Cardiac fibroblast (primary cell): ENCODE measurements at regions not wholly inside any gene's neighbourhood (a gene's known extent, or its start where the extent isn't known, plus 50 kb on each side); places are given as distances from the start of the nearest gene placed in this dataset.

ENCODE experiments used
- DNase-seq, 2 donors: peaks; one replicate each; pipeline versions ENCODE4 v3.0.0 to v3.0.0-alpha.2; 2010; ENCODE audit warnings: low read depth in 2 of 2
- H3K4me3 ChIP-seq, 2 donors: replicated peaks in 1 of 2; 1 replicate in 1 of 2; 2 replicates in 1 of 2; pipeline ENCODE4 v1.5.1; 2011; ENCODE audit warnings: low read depth in 2 of 2, low read length in 2 of 2, mild to moderate bottlenecking in 2 of 2, moderate library complexity in 1 of 2
- CTCF ChIP-seq: IDR thresholded peaks from one replicate; pipeline ENCODE4 v1.5.1; 2011; ENCODE audit warnings: low read depth, mild to moderate bottlenecking, low read length, inconsistent platforms

- no peak overlapping the region for H3K4me3 ChIP-seq
- DNase-seq = no peak
- TF ChIP-seq CTCF = no peak
Measured at GRCh38 chr11:81899156-81899555, 834.5 kb downstream of the FAM181B start.

GRCh38 chr11:81897639-81898038 lies 836.0 kb downstream of the FAM181B start:
- no peak for DNase-seq
- H3K4me3 ChIP-seq = no peak overlapping the region
- TF ChIP-seq CTCF = no peak

- DNase-seq = no peak
- TF ChIP-seq CTCF = no peak
- H3K4me3 ChIP-seq = no peak overlapping the region
Measured at GRCh38 chr11:81895258-81895657, 838.4 kb downstream of the FAM181B start.

- TF ChIP-seq CTCF = no peak
- H3K4me3 ChIP-seq = no peak overlapping the region
- DNase-seq = no peak
Measured at GRCh38 chr11:81892770-81893635, 840.7 kb downstream of the FAM181B start.

- peak in 1 of 2 donors; percentile 13 for DNase-seq
- TF ChIP-seq CTCF = no peak
Measured at GRCh38 chr11:81888391-81888790, 845.3 kb downstream of the FAM181B start.

GRCh38 chr11:81887671-81888070 lies 846.0 kb downstream of the FAM181B start:
- TF ChIP-seq CTCF = no peak
- H3K4me3 ChIP-seq = no peak overlapping the region
- no peak for DNase-seq

More at GRCh38 chr11:81888391-81888790, 845.3 kb downstream of the FAM181B start:
- H3K4me3 ChIP-seq = no peak overlapping the region
